ENCODE measurements at regions not wholly inside any gene's neighbourhood (a gene's known extent, or its start where the extent isn't known, plus 50 kb on each side); places are given as distances from the start of the nearest gene placed in this dataset.
A peak's percentile ranks its signal among the peaks of the same experiment; 100 is the strongest.

- H3K36me3 Mint-ChIP-seq: no peaks in the 10 kb centered on the region
- intact Hi-C loops (cut with micrococcal nuclease): no loop called here
Measured at GRCh38 chr1:22196041-22196440, 53.1 kb upstream of the WNT4 start.

GRCh38 chr1:22196641-22197040 is 53.7 kb upstream of the WNT4 start:
- H3K9me3 Mint-ChIP-seq: peaks cover 0 to 2% (median 0%) of the 10 kb centered on the region in 7 donors
- Histone ChIP-seq H3K4me1 (ENCODE audit: control insufficient read depth in 1 of 2, insufficient read depth in 2 of 2, low read length in 2 of 2) (no peaks in the 10 kb centered on the region), H3K79me2 (ENCODE audit: insufficient read depth, low read length) (no peaks in the 10 kb centered on the region), H3K36me3 (replicated peaks in 1 of 2; ENCODE audit: control insufficient read depth in 1 of 2, insufficient read depth in 2 of 2, low read length in 2 of 2) (no peaks in the 10 kb centered on the region), H4K20me1 (ENCODE audit: insufficient read depth, low read length) (no peaks in the 10 kb centered on the region), H2AFZ (ENCODE audit: insufficient read depth, low read depth, low read length, poor library complexity, severe bottlenecking) (no peak overlapping the region), H3K9me3 (replicated peaks in 1 of 2; ENCODE audit: control insufficient read depth in 1 of 2, insufficient read depth in 1 of 2, low read length in 2 of 2) (no peaks in the 10 kb centered on the region), H3K4me3 (replicated peaks in 1 of 3; ENCODE audit: low read depth in 2 of 3, low read length in 3 of 3) (no peak overlapping the region), H3K27ac (ENCODE audit: low read depth in 1 of 2, low read length in 2 of 2) (no peak overlapping the region), H3K27me3 (ENCODE audit: control insufficient read depth in 2 of 2, insufficient read depth in 2 of 2, low read length in 2 of 2) (no peaks in the 10 kb centered on the region), H3K4me2 (replicated peaks; ENCODE audit: extremely low read depth, low read length, poor library complexity, severe bottlenecking) (no peak overlapping the region), H3K9ac (ENCODE audit: insufficient read depth, low read length, poor library complexity, severe bottlenecking) (no peak overlapping the region)
- no peak for TF ChIP-seq CTCF (IDR thresholded peaks at IDR 0.05)
- 100% methylated on average over 2 of the region's 6 CpGs for WGBS (ENCODE audit: insufficient coverage)
- DNase-seq: no peak
- intact Hi-C loops (cut with micrococcal nuclease): no loop called here
- no peak overlapping the region for H3K27ac Mint-ChIP-seq
- no peak overlapping the region for H3K4me3 Mint-ChIP-seq
- H3K4me1 Mint-ChIP-seq: no peaks in the 10 kb centered on the region
- peaks cover 11 to 24% (median 16%) of the 10 kb centered on the region in 3 donors for H3K27me3 Mint-ChIP-seq (ENCODE audit: low read depth in 3 of 3)
- H3K36me3 Mint-ChIP-seq: no peaks in the 10 kb centered on the region

More at GRCh38 chr1:22196041-22196440, 53.1 kb upstream of the WNT4 start:
- H3K27ac ChIP-seq (ENCODE audit: low read depth in 1 of 2, low read length in 2 of 2): no peak overlapping the region
- no peaks in the 10 kb centered on the region for H3K9me3 ChIP-seq (replicated peaks in 1 of 2; ENCODE audit: control insufficient read depth in 1 of 2, insufficient read depth in 1 of 2, low read length in 2 of 2)
- no peaks in the 10 kb centered on the region for H3K27me3 ChIP-seq (ENCODE audit: control insufficient read depth in 2 of 2, insufficient read depth in 2 of 2, low read length in 2 of 2)
- no peaks in the 10 kb centered on the region for H4K20me1 ChIP-seq (ENCODE audit: insufficient read depth, low read length)
- WGBS (ENCODE audit: insufficient coverage): no CpG with 5 or more reads among the region's 3 CpGs
- H3K27ac Mint-ChIP-seq: peak overlapping the region in 1 of 7 donors; percentile 15
- no peak for DNase-seq
- no peaks in the 10 kb centered on the region for H3K36me3 ChIP-seq (replicated peaks in 1 of 2; ENCODE audit: control insufficient read depth in 1 of 2, insufficient read depth in 2 of 2, low read length in 2 of 2)
- H3K9ac ChIP-seq (ENCODE audit: insufficient read depth, low read length, poor library complexity, severe bottlenecking): no peak overlapping the region
- H3K9me3 Mint-ChIP-seq: peaks cover 0 to 2% (median 0%) of the 10 kb centered on the region in 7 donors
- no peaks in the 10 kb centered on the region for H3K79me2 ChIP-seq (ENCODE audit: insufficient read depth, low read length)
- no peaks in the 10 kb centered on the region for H3K4me1 Mint-ChIP-seq
- no peak overlapping the region for H3K4me3 Mint-ChIP-seq
- H3K27me3 Mint-ChIP-seq (ENCODE audit: low read depth in 3 of 3): peaks cover 11 to 23% (median 16%) of the 10 kb centered on the region in 3 donors
- no peak overlapping the region for H3K4me3 ChIP-seq (replicated peaks in 1 of 3; ENCODE audit: low read depth in 2 of 3, low read length in 3 of 3)
- H3K4me2 ChIP-seq (replicated peaks; ENCODE audit: extremely low read depth, low read length, poor library complexity, severe bottlenecking): no peak overlapping the region
- no peak overlapping the region for H2AFZ ChIP-seq (ENCODE audit: insufficient read depth, low read depth, low read length, poor library complexity, severe bottlenecking)
- no peaks in the 10 kb centered on the region for H3K4me1 ChIP-seq (ENCODE audit: control insufficient read depth in 1 of 2, insufficient read depth in 2 of 2, low read length in 2 of 2)
- no peak for TF ChIP-seq CTCF (IDR thresholded peaks at IDR 0.05)

All from CD14-positive monocyte (primary cell).